Glutamatergic neuron (in vitro differentiated cells): ENCODE measurements at regions not wholly inside any gene's neighbourhood (a gene's known extent, or its start where the extent isn't known, plus 50 kb on each side); places are given as distances from the start of the nearest gene placed in this dataset.

ENCODE experiments used
- DNase-seq: peaks from one replicate; pipeline ENCODE4 v3.0.0; 2022
- H3K27ac Mint-ChIP-seq: one replicate; pipeline ENCODE4 v1.8.0; 2020; ENCODE audit warnings: mild to moderate bottlenecking, mixed read lengths, inconsistent platforms; ENCODE audit not compliant: unreplicated experiment
- H3K27me3 Mint-ChIP-seq: one replicate; pipeline ENCODE4 v1.8.0; 2020; ENCODE audit warnings: mild to moderate bottlenecking, moderate library complexity, mixed read lengths, inconsistent platforms; ENCODE audit not compliant: unreplicated experiment
- H3K36me3 Mint-ChIP-seq: one replicate; pipeline ENCODE4 v1.8.0; 2020; ENCODE audit warnings: mild to moderate bottlenecking, mixed read lengths, inconsistent platforms; ENCODE audit not compliant: unreplicated experiment
- H3K4me1 Mint-ChIP-seq: one replicate; pipeline ENCODE4 v1.8.0; 2020; ENCODE audit warnings: mild to moderate bottlenecking, low read depth, mixed read lengths, inconsistent platforms; ENCODE audit not compliant: unreplicated experiment
- H3K4me3 Mint-ChIP-seq: one replicate; pipeline ENCODE4 v1.8.0; 2020; ENCODE audit warnings: mild to moderate bottlenecking, mixed read lengths, inconsistent platforms; ENCODE audit not compliant: unreplicated experiment
- H3K9me3 Mint-ChIP-seq: one replicate; pipeline ENCODE4 v1.8.0; 2020; ENCODE audit warnings: mild to moderate bottlenecking, moderate library complexity, mixed read lengths, inconsistent platforms; ENCODE audit not compliant: unreplicated experiment
- TF ChIP-seq, protein P1 (sequence below): fragments of 200-600 bp; sonication (generic); IDR thresholded peaks from one replicate; pipeline ENCODE4 v1.5.0; 2021; ENCODE audit not compliant: partially characterized antibody, unreplicated experiment

- peaks cover 16% of the 10 kb centered on the region for H3K9me3 Mint-ChIP-seq
- TF ChIP-seq, protein P1, sequence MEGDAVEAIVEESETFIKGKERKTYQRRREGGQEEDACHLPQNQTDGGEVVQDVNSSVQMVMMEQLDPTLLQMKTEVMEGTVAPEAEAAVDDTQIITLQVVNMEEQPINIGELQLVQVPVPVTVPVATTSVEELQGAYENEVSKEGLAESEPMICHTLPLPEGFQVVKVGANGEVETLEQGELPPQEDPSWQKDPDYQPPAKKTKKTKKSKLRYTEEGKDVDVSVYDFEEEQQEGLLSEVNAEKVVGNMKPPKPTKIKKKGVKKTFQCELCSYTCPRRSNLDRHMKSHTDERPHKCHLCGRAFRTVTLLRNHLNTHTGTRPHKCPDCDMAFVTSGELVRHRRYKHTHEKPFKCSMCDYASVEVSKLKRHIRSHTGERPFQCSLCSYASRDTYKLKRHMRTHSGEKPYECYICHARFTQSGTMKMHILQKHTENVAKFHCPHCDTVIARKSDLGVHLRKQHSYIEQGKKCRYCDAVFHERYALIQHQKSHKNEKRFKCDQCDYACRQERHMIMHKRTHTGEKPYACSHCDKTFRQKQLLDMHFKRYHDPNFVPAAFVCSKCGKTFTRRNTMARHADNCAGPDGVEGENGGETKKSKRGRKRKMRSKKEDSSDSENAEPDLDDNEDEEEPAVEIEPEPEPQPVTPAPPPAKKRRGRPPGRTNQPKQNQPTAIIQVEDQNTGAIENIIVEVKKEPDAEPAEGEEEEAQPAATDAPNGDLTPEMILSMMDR, result no peak
- no peak for DNase-seq
- no peak overlapping the region for H3K4me3 Mint-ChIP-seq
- H3K27me3 Mint-ChIP-seq, result peaks cover 6% of the 10 kb centered on the region
- H3K27ac Mint-ChIP-seq, result no peak overlapping the region
- peaks cover 5% of the 10 kb centered on the region for H3K36me3 Mint-ChIP-seq
- H3K4me1 Mint-ChIP-seq, result no peaks in the 10 kb centered on the region
Observed at GRCh38 chr1:4107291-4107690, 207.2 kb upstream of the C1orf174 start.

DNA sequence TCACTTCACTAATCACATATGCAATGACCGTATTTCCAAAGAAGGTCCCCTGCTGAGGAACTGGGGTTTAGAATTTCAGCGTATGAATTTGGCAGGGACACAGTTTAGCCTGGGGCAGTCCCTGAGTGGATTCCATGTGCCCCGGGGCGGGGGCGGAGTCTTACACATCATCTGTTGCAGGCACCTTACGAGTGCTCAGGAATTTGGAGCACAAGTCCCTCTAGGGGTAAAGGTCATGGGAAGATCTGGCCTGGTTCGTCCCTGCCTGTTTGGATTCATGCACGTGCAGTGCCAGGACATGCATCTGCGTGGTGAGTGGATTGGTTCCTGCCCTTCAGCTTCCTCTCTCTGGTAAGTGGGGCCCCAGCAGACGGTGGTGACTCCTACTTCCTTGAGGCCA is 208.3 kb upstream of the C1orf174 start:
- Mint-ChIP-seq H3K4me1 (no peaks in the 10 kb centered on the region), H3K27ac (no peak overlapping the region), H3K4me3 (no peak overlapping the region), H3K9me3 (peaks cover 14% of the 10 kb centered on the region), H3K27me3 (peaks cover 6% of the 10 kb centered on the region), H3K36me3 (peaks cover 5% of the 10 kb centered on the region)
- no peak for DNase-seq
- TF ChIP-seq, protein P1, result no peak

DNA sequence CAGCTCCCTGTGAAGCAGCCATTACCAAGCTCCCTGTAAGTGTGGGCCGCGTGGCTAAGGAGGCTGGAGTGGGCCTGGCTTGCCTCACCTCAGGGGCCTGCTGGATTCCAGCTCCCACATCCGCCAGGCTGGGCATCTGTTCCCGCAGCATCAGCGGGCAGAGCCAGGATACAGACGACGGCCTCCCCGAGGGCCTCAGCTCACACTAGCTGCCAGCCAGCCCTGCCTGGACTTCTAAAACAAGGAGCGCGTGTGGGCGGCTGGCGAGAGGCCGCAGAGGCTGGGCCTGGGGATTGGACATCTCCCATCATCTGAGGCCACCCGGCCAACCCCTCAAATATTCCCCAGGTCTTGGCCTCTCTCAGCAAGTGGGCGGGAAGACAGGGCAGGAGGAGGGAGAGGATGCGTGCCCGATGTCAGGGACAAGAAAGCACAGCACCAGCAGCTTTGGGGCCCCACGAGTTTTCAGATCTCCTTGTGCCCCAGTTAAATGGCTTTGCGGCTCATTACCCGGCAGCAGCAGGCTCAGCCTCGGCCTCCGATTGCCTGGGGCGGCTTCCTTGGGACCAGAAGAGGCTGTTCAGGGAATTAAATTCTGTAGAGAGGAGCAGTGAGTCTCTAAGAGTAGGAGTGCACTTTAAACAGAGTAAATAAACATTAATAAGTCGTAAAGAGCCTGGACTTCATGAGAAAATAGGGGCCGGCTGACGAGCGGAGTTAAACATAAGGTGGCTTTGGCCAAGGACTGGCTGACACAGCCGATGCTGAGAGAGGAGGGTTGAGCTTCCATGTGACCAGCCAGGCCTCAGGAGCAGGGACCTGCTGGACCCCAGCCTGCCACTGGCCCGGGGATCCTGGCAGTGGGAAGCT is 208.9 kb upstream of the C1orf174 start:
- Mint-ChIP-seq H3K4me3 (no peak overlapping the region), H3K9me3 (peaks cover 15% of the 10 kb centered on the region), H3K36me3 (peaks cover 5% of the 10 kb centered on the region), H3K4me1 (no peaks in the 10 kb centered on the region), H3K27ac (no peak overlapping the region), H3K27me3 (peaks cover 6% of the 10 kb centered on the region)
- TF ChIP-seq, protein P1, result no peak
- DNase-seq, result no peak

- Mint-ChIP-seq H3K27ac (no peak overlapping the region), H3K36me3 (peaks cover 5% of the 10 kb centered on the region), H3K27me3 (peaks cover 6% of the 10 kb centered on the region), H3K9me3 (peaks cover 17% of the 10 kb centered on the region), H3K4me1 (no peaks in the 10 kb centered on the region), H3K4me3 (no peak overlapping the region)
- TF ChIP-seq, protein P1, result no peak
- DNase-seq, result no peak
Observed at GRCh38 chr1:4109628-4109940, 209.5 kb upstream of the C1orf174 start.

DNA sequence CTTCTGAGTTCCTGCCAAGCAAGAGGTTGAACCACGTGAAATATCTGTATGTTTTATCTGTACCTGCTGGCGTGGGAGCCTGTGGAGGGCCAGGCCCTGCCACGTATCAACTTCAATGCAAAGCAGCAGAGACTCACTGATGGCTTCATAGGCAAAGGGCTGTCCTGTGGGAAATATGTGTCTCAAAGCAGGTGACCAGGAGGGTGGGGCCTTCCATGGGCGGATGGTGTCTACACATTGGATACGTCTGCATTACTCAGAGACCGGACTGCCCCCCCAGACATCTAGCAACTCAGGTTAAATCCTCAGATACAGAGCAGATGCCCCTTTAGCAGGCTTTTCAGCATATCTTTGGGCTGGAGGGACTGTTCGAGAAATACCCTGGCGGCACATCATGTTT is 210.8 kb upstream of the C1orf174 start:
- no peak overlapping the region for H3K27ac Mint-ChIP-seq
- DNase-seq, result no peak

More for the DNA sequence above, 210.8 kb upstream of the C1orf174 start:
- Mint-ChIP-seq H3K27me3 (peaks cover 6% of the 10 kb centered on the region), H3K36me3 (peaks cover 5% of the 10 kb centered on the region), H3K9me3 (peaks cover 15% of the 10 kb centered on the region), H3K4me1 (no peaks in the 10 kb centered on the region), H3K4me3 (no peak overlapping the region)
- TF ChIP-seq, protein P1, result no peak
